CD14-positive monocyte (primary cell): ENCODE measurements at regions not wholly inside any gene's neighbourhood (a gene's known extent, or its start where the extent isn't known, plus 50 kb on each side); places are given as distances from the start of the nearest gene placed in this dataset.

Experiments used
- DNase-seq, 3 donors: peaks; one replicate each; pipeline ENCODE4 v3.0.0-alpha.2; 2011 to 2022
- H2AFZ ChIP-seq: 2 replicates; pipeline ENCODE4 v1.6.0; 2012; ENCODE audit warnings: mild to moderate bottlenecking, low read depth, low read length, inconsistent platforms; ENCODE audit not compliant: insufficient read depth, poor library complexity, severe bottlenecking
- H3K27ac ChIP-seq, 2 donors: 1 replicate in 1 of 2; 2 replicates in 1 of 2; pipeline ENCODE4 v1.5.1; 2012 to 2013; ENCODE audit warnings: low read length in 2 of 2, control low read depth in 1 of 2, inconsistent platforms in 1 of 2, low read depth in 1 of 2, mild to moderate bottlenecking in 1 of 2
- H3K27me3 ChIP-seq, 2 donors: one replicate each; pipeline versions ENCODE4 v1.6.0 to v1.6.1; 2011 to 2013; ENCODE audit warnings: low read length in 2 of 2; ENCODE audit not compliant: control insufficient read depth in 2 of 2, insufficient read depth in 2 of 2
- H3K36me3 ChIP-seq, 2 donors: replicated peaks in 1 of 2; 1 replicate in 1 of 2; 2 replicates in 1 of 2; pipeline versions ENCODE4 v1.5.1 to v1.6.1; 2012 to 2013; ENCODE audit warnings: low read length in 2 of 2, control low read depth in 1 of 2, inconsistent platforms in 1 of 2, mild to moderate bottlenecking in 1 of 2; ENCODE audit not compliant: insufficient read depth in 2 of 2, control insufficient read depth in 1 of 2
- H3K4me1 ChIP-seq, 2 donors: 1 replicate in 1 of 2; 2 replicates in 1 of 2; pipeline versions ENCODE4 v1.5.1 to v1.6.1; 2012 to 2013; ENCODE audit warnings: low read length in 2 of 2, control low read depth in 1 of 2, inconsistent platforms in 1 of 2, mild to moderate bottlenecking in 1 of 2, moderate library complexity in 1 of 2; ENCODE audit not compliant: insufficient read depth in 2 of 2, control insufficient read depth in 1 of 2
- H3K4me2 ChIP-seq: replicated peaks from 2 replicates; pipeline ENCODE3; 2012; ENCODE audit warnings: low read length, moderate library complexity, mild to moderate bottlenecking; ENCODE audit not compliant: poor library complexity, severe bottlenecking; ENCODE audit errors: extremely low read depth
- H3K4me3 ChIP-seq, 3 experiments: fragments of 200-600 bp in 1 of 3; sonication (generic) in 1 of 3; replicated peaks in 1 of 3; 1 replicate in 2 of 3; 2 replicates in 1 of 3; pipeline ENCODE4 v1.5.1; 2011 to 2013; ENCODE audit warnings: low read length in 3 of 3, mild to moderate bottlenecking in 3 of 3, control low read depth in 2 of 3, low read depth in 2 of 3, inconsistent platforms in 1 of 3, moderate library complexity in 1 of 3
- H3K79me2 ChIP-seq: 2 replicates; pipeline ENCODE4 v1.6.0; 2012; ENCODE audit warnings: mild to moderate bottlenecking, control low read depth, inconsistent platforms, low read length, moderate library complexity; ENCODE audit not compliant: insufficient read depth
- H3K9ac ChIP-seq: 2 replicates; pipeline ENCODE4 v1.6.0; 2017; ENCODE audit warnings: low read length, mild to moderate bottlenecking; ENCODE audit not compliant: insufficient read depth, poor library complexity, severe bottlenecking
- H3K9me3 ChIP-seq, 2 donors: replicated peaks in 1 of 2; 1 replicate in 1 of 2; 2 replicates in 1 of 2; pipeline versions ENCODE4 v1.5.1 to v1.6.1; 2012 to 2013; ENCODE audit warnings: low read length in 2 of 2, control low read depth in 1 of 2; ENCODE audit not compliant: control insufficient read depth in 1 of 2, insufficient read depth in 1 of 2
- H4K20me1 ChIP-seq: 2 replicates; pipeline ENCODE4 v1.6.0; 2012; ENCODE audit warnings: mild to moderate bottlenecking, low read length, control low read depth, moderate library complexity; ENCODE audit not compliant: insufficient read depth
- H3K27ac Mint-ChIP-seq, 7 donors: one replicate each; pipeline ENCODE4 v1.8.0; 2020; ENCODE audit warnings: mild to moderate bottlenecking in 7 of 7, mixed read lengths in 7 of 7, moderate library complexity in 6 of 7, inconsistent platforms in 2 of 7
- H3K27me3 Mint-ChIP-seq, 3 donors: one replicate each; pipeline ENCODE4 v1.8.0; 2021 to 2022; ENCODE audit warnings: low read depth in 3 of 3, mild to moderate bottlenecking in 3 of 3, mixed read lengths in 3 of 3, moderate library complexity in 3 of 3, inconsistent platforms in 1 of 3
- H3K36me3 Mint-ChIP-seq, 2 donors: one replicate each; pipeline ENCODE4 v1.8.0; 2020; ENCODE audit warnings: mixed read lengths in 2 of 2, inconsistent platforms in 1 of 2, mild to moderate bottlenecking in 1 of 2
- H3K4me1 Mint-ChIP-seq: one replicate; pipeline ENCODE4 v1.8.0; 2020; ENCODE audit warnings: mild to moderate bottlenecking, mixed read lengths
- H3K4me3 Mint-ChIP-seq, 2 donors: one replicate each; pipeline ENCODE4 v1.8.0; 2020; ENCODE audit warnings: mild to moderate bottlenecking in 2 of 2, mixed read lengths in 2 of 2, moderate library complexity in 1 of 2
- H3K9me3 Mint-ChIP-seq, 7 donors: one replicate each; pipeline ENCODE4 v1.8.0; 2020 to 2022; ENCODE audit warnings: mixed read lengths in 7 of 7, mild to moderate bottlenecking in 6 of 7, moderate library complexity in 6 of 7, inconsistent platforms in 2 of 7
- CTCF ChIP-seq: fragments of 200-600 bp; IDR thresholded peaks from one replicate; pipeline ENCODE4 v1.8.0; 2022; ENCODE audit warnings: antibody characterized with exemption, mild to moderate bottlenecking
- WGBS: methylation state at CpG from one replicate; pipeline ENCODE4 v1.1.5; 2013; ENCODE audit warnings: missing lambda C conversion rate; ENCODE audit not compliant: insufficient coverage; 5-methylcytosine and 5-hydroxymethylcytosine counted together
- intact Hi-C, 2 donors: fragments of 100-400 bp; cut with micrococcal nuclease; formaldehyde crosslinking; loops; one replicate each; pipeline versions ENCODE4 v1.15.0 to v1.15.1; 2023

GRCh38 chr2:198385326-198385725 is 580.9 kb downstream of the PLCL1 start:
- Histone ChIP-seq H2AFZ (no peak overlapping the region), H3K27me3 (no peaks in the 10 kb centered on the region), H4K20me1 (no peaks in the 10 kb centered on the region), H3K4me1 (no peaks in the 10 kb centered on the region), H3K9me3 (no peaks in the 10 kb centered on the region), H3K4me3 (no peak overlapping the region), H3K27ac (no peak overlapping the region), H3K9ac (no peak overlapping the region), H3K79me2 (no peaks in the 10 kb centered on the region), H3K36me3 (no peaks in the 10 kb centered on the region), H3K4me2 (no peak overlapping the region)
- Mint-ChIP-seq H3K36me3 (no peaks in the 10 kb centered on the region), H3K27ac (no peak overlapping the region), H3K4me3 (no peak overlapping the region), H3K27me3 (peaks cover 0 to 2% (median 0%) of the 10 kb centered on the region in 3 donors), H3K9me3 (no peaks in the 10 kb centered on the region), H3K4me1 (no peaks in the 10 kb centered on the region)
- TF ChIP-seq CTCF, result no peak
- 81% methylated on average over 2 of the region's 4 CpGs for WGBS
- intact Hi-C loops, result no loop called here
- DNase-seq, result no peak

GRCh38 chr2:198383392-198383791 is 579.0 kb downstream of the PLCL1 start:
- Mint-ChIP-seq H3K4me1 (no peaks in the 10 kb centered on the region), H3K27ac (no peak overlapping the region), H3K36me3 (no peaks in the 10 kb centered on the region), H3K9me3 (no peaks in the 10 kb centered on the region), H3K27me3 (peaks cover 0 to 2% (median 1%) of the 10 kb centered on the region in 3 donors), H3K4me3 (no peak overlapping the region)
- no peak overlapping the region for H3K27ac ChIP-seq
- no peaks in the 10 kb centered on the region for H3K27me3 ChIP-seq
- no peak for DNase-seq
- intact Hi-C loops, result no loop called here
- no peak overlapping the region for H3K4me2 ChIP-seq
- no peaks in the 10 kb centered on the region for H3K9me3 ChIP-seq
- H3K36me3 ChIP-seq, result no peaks in the 10 kb centered on the region
- no peaks in the 10 kb centered on the region for H3K4me1 ChIP-seq
- no peak overlapping the region for H3K9ac ChIP-seq
- TF ChIP-seq CTCF, result no peak
- H3K4me3 ChIP-seq, result no peak overlapping the region
- H3K79me2 ChIP-seq, result no peaks in the 10 kb centered on the region
- H4K20me1 ChIP-seq, result no peaks in the 10 kb centered on the region
- no peak overlapping the region for H2AFZ ChIP-seq
